Ishikawa (cell line): ENCODE measurements at regions not wholly inside any gene's neighbourhood (a gene's known extent, or its start where the extent isn't known, plus 50 kb on each side); places are given as distances from the start of the nearest gene placed in this dataset.

Experiments
- CEBPB ChIP-seq: IDR thresholded peaks from 2 replicates; pipeline ENCODE4 v1.6.1; 2012
- CREB1 ChIP-seq: IDR thresholded peaks from 2 replicates; pipeline ENCODE4 v1.6.1; 2012; ENCODE audit warnings: low read depth
- EGR1 ChIP-seq: IDR thresholded peaks from 2 replicates; pipeline ENCODE4 v1.6.1; 2012
- EP300 ChIP-seq: IDR thresholded peaks from 2 replicates; pipeline ENCODE4 v1.6.1; 2012; ENCODE audit warnings: borderline replicate concordance
- FOXM1 ChIP-seq: IDR thresholded peaks from 2 replicates; pipeline ENCODE4 v1.6.1; 2012; ENCODE audit warnings: low read depth, borderline replicate concordance
- MAX ChIP-seq: IDR thresholded peaks from 2 replicates; pipeline ENCODE4 v1.6.1; 2012
- RAD21 ChIP-seq: IDR thresholded peaks from 2 replicates; pipeline ENCODE4 v1.6.1; 2012; ENCODE audit warnings: low read depth
- REST ChIP-seq: IDR thresholded peaks from 2 replicates; pipeline ENCODE4 v1.6.1; 2012; ENCODE audit warnings: low read depth, mild to moderate bottlenecking
- TAF1 ChIP-seq: IDR thresholded peaks from 2 replicates; pipeline ENCODE4 v1.6.1; 2012; ENCODE audit warnings: low read depth, mild to moderate bottlenecking
- TCF12 ChIP-seq: IDR thresholded peaks from 2 replicates; pipeline ENCODE4 v1.6.1; 2012; ENCODE audit warnings: low read depth
- TEAD4 ChIP-seq: IDR thresholded peaks from 2 replicates; pipeline ENCODE4 v1.6.1; 2012
- YY1 ChIP-seq: IDR thresholded peaks from 2 replicates; pipeline ENCODE4 v1.6.1; 2012; ENCODE audit warnings: low read depth
- ZBTB7A ChIP-seq: IDR thresholded peaks from 2 replicates; pipeline ENCODE4 v1.6.1; 2012; ENCODE audit warnings: low read depth
- TF ChIP-seq, protein P1 (sequence below): IDR thresholded peaks from 2 replicates; pipeline ENCODE4 v1.6.1; 2012

GRCh38 chr2:100200985-100201384, 58.6 kb upstream of the AFF3 start:
- TF ChIP-seq CREB1 (no peak), TEAD4 (no peak), REST (no peak)

GRCh38 chr2:100199421-100199820, 57.0 kb upstream of the AFF3 start:
- TF ChIP-seq RAD21, result no peak
- TF ChIP-seq YY1, result no peak
- TF ChIP-seq ZBTB7A, result no peak
- no peak for TF ChIP-seq MAX

DNA sequence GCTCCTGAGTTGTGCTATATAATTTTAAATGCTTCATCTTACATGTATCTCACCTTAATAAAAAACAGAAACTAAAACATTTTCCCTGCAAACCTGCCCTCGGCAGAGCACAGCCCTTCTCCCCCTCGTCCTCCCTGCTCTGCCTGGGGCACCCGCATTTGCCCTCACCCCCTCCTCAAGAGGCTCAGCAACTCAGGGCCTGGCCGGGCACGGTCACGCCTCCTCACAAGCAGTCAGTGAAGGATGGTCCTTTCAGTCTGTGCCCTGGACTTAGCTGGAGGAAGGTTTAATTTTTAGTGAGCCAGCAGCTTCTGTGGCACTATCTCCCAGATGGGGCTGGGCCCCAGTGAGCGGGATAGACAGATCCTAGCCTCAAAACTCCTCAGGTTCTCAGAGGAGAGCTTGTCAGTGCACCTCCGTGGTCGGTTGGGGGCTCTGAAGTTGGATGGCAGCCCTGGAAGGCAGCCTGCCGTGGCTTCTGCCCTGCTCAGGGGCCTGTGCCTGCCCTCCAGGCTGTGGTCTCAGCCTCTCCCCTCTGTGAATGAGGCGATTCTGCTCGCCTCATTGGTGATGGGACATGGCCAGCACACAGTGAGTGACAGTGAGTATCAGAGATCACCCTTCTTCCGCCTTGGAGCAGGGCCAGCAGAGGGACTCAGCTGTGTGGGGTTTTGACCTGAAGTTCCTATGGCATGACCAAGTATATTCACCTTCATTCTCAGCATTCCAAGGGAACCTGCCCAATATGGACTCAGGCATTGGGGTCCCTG, 56.3 kb upstream of the AFF3 start:
- TF ChIP-seq YY1 (no peak), TEAD4 (no peak), CREB1 (no peak), TAF1 (no peak), CEBPB (no peak), REST (no peak)

GRCh38 chr2:100197631-100198153, 55.3 kb upstream of the AFF3 start:
- TF ChIP-seq RAD21, result no peak
- TF ChIP-seq REST, result no peak
- no peak for TF ChIP-seq EGR1
- no peak for TF ChIP-seq TAF1
- TF ChIP-seq TCF12, result no peak
- TF ChIP-seq CEBPB, result no peak
- no peak for TF ChIP-seq CREB1

DNA sequence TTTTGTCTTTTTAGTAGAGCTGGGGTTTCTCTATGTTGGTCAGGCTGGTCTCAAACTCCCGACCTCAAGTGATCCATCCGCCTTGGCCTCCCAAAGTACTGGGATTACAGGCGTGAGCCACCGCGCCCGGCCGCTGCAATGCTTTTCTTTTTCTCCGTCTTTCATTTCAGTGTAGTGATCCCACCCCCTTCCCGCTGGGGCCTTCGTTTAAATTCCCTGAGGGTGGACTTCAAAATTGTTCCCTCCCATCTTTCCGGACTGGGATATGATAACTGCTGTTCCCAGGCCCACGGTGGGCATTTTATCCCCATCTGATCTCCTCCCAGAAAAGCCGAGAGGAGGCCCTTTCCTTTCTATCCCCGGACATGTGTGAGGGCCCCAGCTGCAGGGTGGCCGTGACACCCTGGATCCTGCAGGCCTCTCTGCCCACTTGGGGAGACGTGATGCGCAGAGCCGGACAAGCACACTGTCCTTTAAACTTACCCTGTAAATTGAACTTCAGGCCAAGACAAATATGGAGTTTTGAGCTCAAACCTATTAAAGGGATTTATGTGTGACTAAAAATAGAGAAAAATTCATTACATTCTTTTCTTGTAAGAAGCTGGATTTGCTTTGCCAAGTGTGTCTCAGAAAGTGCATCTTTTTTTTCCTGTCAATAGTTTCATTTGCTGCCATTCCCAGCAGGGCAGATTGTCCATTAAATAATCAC, 54.5 kb upstream of the AFF3 start:
- TF ChIP-seq EGR1 (no peak), CREB1 (no peak), FOXM1 (no peak), MAX (no peak), CEBPB (no peak), TCF12 (no peak), EP300 (no peak), YY1 (no peak), TAF1 (no peak)
- TF ChIP-seq, protein P1, sequence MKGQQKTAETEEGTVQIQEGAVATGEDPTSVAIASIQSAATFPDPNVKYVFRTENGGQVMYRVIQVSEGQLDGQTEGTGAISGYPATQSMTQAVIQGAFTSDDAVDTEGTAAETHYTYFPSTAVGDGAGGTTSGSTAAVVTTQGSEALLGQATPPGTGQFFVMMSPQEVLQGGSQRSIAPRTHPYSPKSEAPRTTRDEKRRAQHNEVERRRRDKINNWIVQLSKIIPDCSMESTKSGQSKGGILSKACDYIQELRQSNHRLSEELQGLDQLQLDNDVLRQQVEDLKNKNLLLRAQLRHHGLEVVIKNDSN, result no peak
